ENCODE measurements at regions not wholly inside any gene's neighbourhood (a gene's known extent, or its start where the extent isn't known, plus 50 kb on each side); places are given as distances from the start of the nearest gene placed in this dataset.

- no peaks in the 10 kb centered on the region for H3K4me1 Mint-ChIP-seq
- ChIA-PET POLR2A (no interaction called here), CTCF (interaction anchor here (0.6 kb wide), 1 partner anchor 1465 kb away, joined by 3 read pairs; no protein-coding TSS in a partner anchor)
- H3K9me3 Mint-ChIP-seq (ENCODE audit: low read depth): no peaks in the 10 kb centered on the region
- no peak for DNase-seq
- ATAC-seq: no peak
- no peaks in the 10 kb centered on the region for H3K36me3 Mint-ChIP-seq (ENCODE audit: low read depth)
- H3K27me3 Mint-ChIP-seq: peaks cover 15% of the 10 kb centered on the region
- no peak overlapping the region for H3K4me3 Mint-ChIP-seq
- intact Hi-C loops (cut with DNase I, micrococcal nuclease): no loop called here
- H3K27ac Mint-ChIP-seq: no peak overlapping the region
Observed at GRCh38 chr5:53334431-53334941, 145.9 kb upstream of the FST start.

GRCh38 chr5:53335115-53335514, 145.3 kb upstream of the FST start:
- POLR2A ChIA-PET: no interaction called here
- H3K4me1 Mint-ChIP-seq: no peaks in the 10 kb centered on the region
- peaks cover 13% of the 10 kb centered on the region for H3K27me3 Mint-ChIP-seq
- H3K36me3 Mint-ChIP-seq (ENCODE audit: low read depth): no peaks in the 10 kb centered on the region
- intact Hi-C loops (cut with DNase I, micrococcal nuclease): no loop called here
- CTCF ChIA-PET: no interaction called here
- DNase-seq (no peak), ATAC-seq (no peak)
- H3K27ac Mint-ChIP-seq: no peak overlapping the region
- no peak overlapping the region for H3K4me3 Mint-ChIP-seq
- H3K9me3 Mint-ChIP-seq (ENCODE audit: low read depth): no peaks in the 10 kb centered on the region

GRCh38 chr5:53337827-53338226, 142.6 kb upstream of the FST start:
- no peak overlapping the region for H3K4me3 Mint-ChIP-seq
- H3K27me3 Mint-ChIP-seq: peaks cover 13% of the 10 kb centered on the region
- CTCF ChIA-PET: interaction anchor here (0.6 kb wide), 1 partner anchor 76 kb away, joined by 4 read pairs; no protein-coding TSS in a partner anchor
- H3K36me3 Mint-ChIP-seq (ENCODE audit: low read depth): no peaks in the 10 kb centered on the region
- POLR2A ChIA-PET: no interaction called here
- no peak for ATAC-seq
- intact Hi-C loops (cut with DNase I, micrococcal nuclease): no loop called here
- H3K27ac Mint-ChIP-seq: no peak overlapping the region
- DNase-seq: no peak
- H3K4me1 Mint-ChIP-seq: no peaks in the 10 kb centered on the region
- no peaks in the 10 kb centered on the region for H3K9me3 Mint-ChIP-seq (ENCODE audit: low read depth)

- Mint-ChIP-seq H3K4me1 (no peaks in the 10 kb centered on the region), H3K27ac (no peak overlapping the region), H3K36me3 (ENCODE audit: low read depth) (no peaks in the 10 kb centered on the region), H3K4me3 (no peak overlapping the region), H3K9me3 (ENCODE audit: low read depth) (no peaks in the 10 kb centered on the region), H3K27me3 (peaks cover 10% of the 10 kb centered on the region)
- POLR2A ChIA-PET: no interaction called here
- DNase-seq (no peak), ATAC-seq (no peak)
- CTCF ChIA-PET: interaction anchor here (0.8 to 0.9 kb wide), 2 partner anchors 11 to 891 kb away, joined by 3 to 4 read pairs; no protein-coding TSS in a partner anchor
- intact Hi-C loops (cut with DNase I, micrococcal nuclease): no loop called here
Observed at GRCh38 chr5:53338971-53339370, 141.5 kb upstream of the FST start.

GRCh38 chr5:53339962-53340540, 140.4 kb upstream of the FST start:
- ATAC-seq: no peak
- Mint-ChIP-seq H3K27ac (no peak overlapping the region), H3K36me3 (ENCODE audit: low read depth) (no peaks in the 10 kb centered on the region), H3K9me3 (ENCODE audit: low read depth) (no peaks in the 10 kb centered on the region), H3K4me3 (no peak overlapping the region), H3K27me3 (peaks cover 7% of the 10 kb centered on the region), H3K4me1 (no peaks in the 10 kb centered on the region)
- intact Hi-C loops (cut with DNase I, micrococcal nuclease): no loop called here
- POLR2A ChIA-PET: no interaction called here
- DNase-seq: no peak
- CTCF ChIA-PET: no interaction called here

- intact Hi-C loops (cut with DNase I, micrococcal nuclease): no loop called here
- no peak overlapping the region for H3K4me3 Mint-ChIP-seq
- no peaks in the 10 kb centered on the region for H3K9me3 Mint-ChIP-seq (ENCODE audit: low read depth)
- no peak overlapping the region for H3K27ac Mint-ChIP-seq
- POLR2A ChIA-PET: no interaction called here
- no peaks in the 10 kb centered on the region for H3K4me1 Mint-ChIP-seq
- H3K36me3 Mint-ChIP-seq (ENCODE audit: low read depth): no peaks in the 10 kb centered on the region
- DNase-seq: no peak
- CTCF ChIA-PET: interaction anchor here (0.6 kb wide), 1 partner anchor 615 kb away, joined by 4 read pairs; no protein-coding TSS in a partner anchor
- H3K27me3 Mint-ChIP-seq: peaks cover 5% of the 10 kb centered on the region
- ATAC-seq: no peak
Observed at GRCh38 chr5:53340956-53341750, 139.3 kb upstream of the FST start.

GRCh38 chr5:53342236-53342635, 138.2 kb upstream of the FST start:
- H3K4me3 Mint-ChIP-seq: no peak overlapping the region
- no peak overlapping the region for H3K27ac Mint-ChIP-seq
- H3K27me3 Mint-ChIP-seq: peaks cover 6% of the 10 kb centered on the region
- no peak for DNase-seq
- H3K4me1 Mint-ChIP-seq: no peaks in the 10 kb centered on the region
- no peaks in the 10 kb centered on the region for H3K9me3 Mint-ChIP-seq (ENCODE audit: low read depth)
- H3K36me3 Mint-ChIP-seq (ENCODE audit: low read depth): no peaks in the 10 kb centered on the region
- ATAC-seq: no peak
- intact Hi-C loops (cut with DNase I, micrococcal nuclease): no loop called here
- CTCF ChIA-PET: no interaction called here
- POLR2A ChIA-PET: no interaction called here

GRCh38 chr5:53343187-53343586, 137.2 kb upstream of the FST start:
- CTCF ChIA-PET: no interaction called here
- ATAC-seq (no peak), DNase-seq (no peak)
- no peaks in the 10 kb centered on the region for H3K9me3 Mint-ChIP-seq (ENCODE audit: low read depth)
- no peaks in the 10 kb centered on the region for H3K36me3 Mint-ChIP-seq (ENCODE audit: low read depth)
- H3K27me3 Mint-ChIP-seq: peaks cover 3% of the 10 kb centered on the region
- no peak overlapping the region for H3K27ac Mint-ChIP-seq
- no peaks in the 10 kb centered on the region for H3K4me1 Mint-ChIP-seq
- POLR2A ChIA-PET: no interaction called here
- intact Hi-C loops (cut with DNase I, micrococcal nuclease): no loop called here
- no peak overlapping the region for H3K4me3 Mint-ChIP-seq

GRCh38 chr5:53350368-53350767, 130.1 kb upstream of the FST start:
- intact Hi-C loops (cut with DNase I, micrococcal nuclease): no loop called here
- no peaks in the 10 kb centered on the region for H3K4me1 Mint-ChIP-seq
- POLR2A ChIA-PET: interaction anchor here (0.5 kb wide), 1 partner anchor 908 kb away, joined by 3 read pairs; no protein-coding TSS in a partner anchor
- no peaks in the 10 kb centered on the region for H3K36me3 Mint-ChIP-seq (ENCODE audit: low read depth)
- ATAC-seq (no peak), DNase-seq (no peak)
- no peaks in the 10 kb centered on the region for H3K9me3 Mint-ChIP-seq (ENCODE audit: low read depth)
- no peak overlapping the region for H3K4me3 Mint-ChIP-seq
- H3K27ac Mint-ChIP-seq: no peak overlapping the region
- CTCF ChIA-PET: no interaction called here
- peaks cover 5% of the 10 kb centered on the region for H3K27me3 Mint-ChIP-seq

GRCh38 chr5:53350991-53351770, 129.2 kb upstream of the FST start:
- no peak for DNase-seq
- no peak for ATAC-seq
- Mint-ChIP-seq H3K36me3 (ENCODE audit: low read depth) (no peaks in the 10 kb centered on the region), H3K4me3 (no peak overlapping the region), H3K27me3 (peaks cover 3% of the 10 kb centered on the region), H3K27ac (no peak overlapping the region), H3K4me1 (no peaks in the 10 kb centered on the region), H3K9me3 (ENCODE audit: low read depth) (no peaks in the 10 kb centered on the region)
- POLR2A ChIA-PET: interaction anchor here (0.5 kb wide), 1 partner anchor 909 kb away, joined by 3 read pairs; no protein-coding TSS in a partner anchor
- CTCF ChIA-PET: interaction anchor here (0.5 kb wide), 1 partner anchor 309 kb away, joined by 3 read pairs; no protein-coding TSS in a partner anchor
- intact Hi-C loops (cut with DNase I, micrococcal nuclease): no loop called here

- ChIA-PET POLR2A (no interaction called here), CTCF (interaction anchor here (1.8 kb wide), 1 partner anchor 8 kb away, joined by 5 read pairs; no protein-coding TSS in a partner anchor)
- ATAC-seq (no peak), DNase-seq (no peak)
- no peak overlapping the region for H3K4me3 Mint-ChIP-seq
- no peaks in the 10 kb centered on the region for H3K4me1 Mint-ChIP-seq
- H3K27ac Mint-ChIP-seq: no peak overlapping the region
- H3K36me3 Mint-ChIP-seq (ENCODE audit: low read depth): no peaks in the 10 kb centered on the region
- H3K27me3 Mint-ChIP-seq: peaks cover 8% of the 10 kb centered on the region
- H3K9me3 Mint-ChIP-seq (ENCODE audit: low read depth): no peaks in the 10 kb centered on the region
- intact Hi-C loops (cut with DNase I, micrococcal nuclease): no loop called here
Observed at GRCh38 chr5:53355316-53355715, 125.1 kb upstream of the FST start.
